ENCODE measurements at regions not wholly inside any gene's neighbourhood (a gene's known extent, or its start where the extent isn't known, plus 50 kb on each side); places are given as distances from the start of the nearest gene placed in this dataset.

GRCh38 chr13:59201841-59202240, 961.9 kb downstream of the DIAPH3 start:
- no peak for TF ChIP-seq POLR2A (IDR thresholded peaks at IDR 0.05)
- TF ChIP-seq CTCF (IDR thresholded peaks at IDR 0.05): no peak

Measured in heart left ventricle (tissue), 13 donors.